Glutamatergic neuron (in vitro differentiated cells): ENCODE measurements at regions not wholly inside any gene's neighbourhood (a gene's known extent, or its start where the extent isn't known, plus 50 kb on each side); places are given as distances from the start of the nearest gene placed in this dataset.
"Not testable (repeated sequence)": the region's sequence is repeated elsewhere in the genome, so short reads cannot be mapped to it uniquely, and the experiment has no call there.

ENCODE experiments used
- DNase-seq: peaks from one replicate; pipeline ENCODE4 v3.0.0; 2022
- H3K27ac Mint-ChIP-seq: one replicate; pipeline ENCODE4 v1.8.0; 2020; ENCODE audit warnings: mild to moderate bottlenecking, mixed read lengths, inconsistent platforms; ENCODE audit not compliant: unreplicated experiment
- H3K27me3 Mint-ChIP-seq: one replicate; pipeline ENCODE4 v1.8.0; 2020; ENCODE audit warnings: mild to moderate bottlenecking, moderate library complexity, mixed read lengths, inconsistent platforms; ENCODE audit not compliant: unreplicated experiment
- H3K36me3 Mint-ChIP-seq: one replicate; pipeline ENCODE4 v1.8.0; 2020; ENCODE audit warnings: mild to moderate bottlenecking, mixed read lengths, inconsistent platforms; ENCODE audit not compliant: unreplicated experiment
- H3K4me1 Mint-ChIP-seq: one replicate; pipeline ENCODE4 v1.8.0; 2020; ENCODE audit warnings: mild to moderate bottlenecking, low read depth, mixed read lengths, inconsistent platforms; ENCODE audit not compliant: unreplicated experiment
- H3K4me3 Mint-ChIP-seq: one replicate; pipeline ENCODE4 v1.8.0; 2020; ENCODE audit warnings: mild to moderate bottlenecking, mixed read lengths, inconsistent platforms; ENCODE audit not compliant: unreplicated experiment
- H3K9me3 Mint-ChIP-seq: one replicate; pipeline ENCODE4 v1.8.0; 2020; ENCODE audit warnings: mild to moderate bottlenecking, moderate library complexity, mixed read lengths, inconsistent platforms; ENCODE audit not compliant: unreplicated experiment

GRCh38 chr2:87454421-87454820 lies 293.5 kb upstream of the PLGLB2 start:
- not testable (repeated sequence) for H3K4me1 Mint-ChIP-seq, H3K4me3 Mint-ChIP-seq, H3K9me3 Mint-ChIP-seq, H3K27me3 Mint-ChIP-seq, H3K27ac Mint-ChIP-seq, DNase-seq, H3K36me3 Mint-ChIP-seq

DNA sequence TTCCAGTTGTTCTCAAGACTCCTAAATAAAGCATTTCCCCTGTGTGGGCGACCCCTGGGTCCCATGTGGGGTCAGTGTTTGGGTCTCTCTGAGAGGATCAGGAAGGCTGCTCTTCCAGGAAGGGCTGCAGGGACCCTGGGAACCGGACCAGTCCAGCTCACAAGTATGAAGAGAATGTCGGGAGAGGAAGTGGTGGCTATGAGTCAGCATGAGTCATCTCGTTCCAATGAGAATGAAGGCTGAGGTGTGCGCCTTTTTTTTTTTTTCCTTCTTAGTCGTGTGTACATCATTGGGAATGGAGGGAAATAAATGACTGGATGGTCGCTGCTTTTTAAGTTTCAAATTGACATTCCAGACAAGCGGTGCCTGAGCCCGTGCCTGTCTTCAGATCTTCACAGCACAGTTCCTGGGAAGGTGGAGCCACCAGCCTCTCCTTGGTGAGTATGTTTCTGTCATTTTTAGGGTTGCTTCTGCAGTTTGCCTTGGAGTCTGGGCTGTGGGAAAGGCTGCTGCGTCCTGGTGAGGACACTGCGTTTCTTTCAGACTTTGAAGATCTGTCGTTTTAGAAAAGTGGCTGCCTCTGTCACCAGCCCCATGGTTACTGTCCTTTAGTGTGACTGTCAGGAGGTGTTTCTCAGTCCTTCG lies 292.6 kb upstream of the PLGLB2 start:
- H3K36me3 Mint-ChIP-seq, DNase-seq, H3K27ac Mint-ChIP-seq, H3K4me3 Mint-ChIP-seq, H3K4me1 Mint-ChIP-seq, H3K9me3 Mint-ChIP-seq, H3K27me3 Mint-ChIP-seq: not testable (repeated sequence)

DNA sequence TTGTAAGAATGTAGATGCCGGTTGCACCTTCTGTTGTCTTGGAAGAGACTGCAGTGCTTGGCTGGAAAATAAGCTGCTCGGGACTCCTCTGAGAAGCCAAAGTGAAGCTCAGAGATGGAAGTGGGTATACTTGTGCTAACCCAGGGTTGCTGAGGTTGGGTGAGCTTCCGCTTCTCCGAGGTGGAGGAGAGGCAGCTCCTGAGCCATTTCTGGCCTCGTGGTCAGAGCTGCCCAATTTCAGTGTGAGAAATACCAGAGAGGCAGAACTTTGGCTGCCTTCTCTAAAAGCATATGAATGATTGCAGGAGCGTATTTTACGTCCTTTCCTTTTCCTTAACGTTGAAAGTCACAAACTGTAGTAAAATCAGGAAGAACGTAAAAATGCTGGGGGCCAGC lies 292.0 kb upstream of the PLGLB2 start:
- H3K4me1 Mint-ChIP-seq, H3K4me3 Mint-ChIP-seq, H3K9me3 Mint-ChIP-seq, DNase-seq, H3K36me3 Mint-ChIP-seq, H3K27me3 Mint-ChIP-seq, H3K27ac Mint-ChIP-seq: not testable (repeated sequence)

GRCh38 chr2:87456477-87457128 lies 291.3 kb upstream of the PLGLB2 start:
- H3K36me3 Mint-ChIP-seq, H3K4me3 Mint-ChIP-seq, H3K27me3 Mint-ChIP-seq, H3K27ac Mint-ChIP-seq, H3K9me3 Mint-ChIP-seq, H3K4me1 Mint-ChIP-seq, DNase-seq: not testable (repeated sequence)

- H3K4me3 Mint-ChIP-seq, H3K9me3 Mint-ChIP-seq, H3K27me3 Mint-ChIP-seq, H3K27ac Mint-ChIP-seq, H3K4me1 Mint-ChIP-seq, H3K36me3 Mint-ChIP-seq, DNase-seq: not testable (repeated sequence)
Measured at GRCh38 chr2:87457129-87457499, 290.8 kb upstream of the PLGLB2 start.

DNA sequence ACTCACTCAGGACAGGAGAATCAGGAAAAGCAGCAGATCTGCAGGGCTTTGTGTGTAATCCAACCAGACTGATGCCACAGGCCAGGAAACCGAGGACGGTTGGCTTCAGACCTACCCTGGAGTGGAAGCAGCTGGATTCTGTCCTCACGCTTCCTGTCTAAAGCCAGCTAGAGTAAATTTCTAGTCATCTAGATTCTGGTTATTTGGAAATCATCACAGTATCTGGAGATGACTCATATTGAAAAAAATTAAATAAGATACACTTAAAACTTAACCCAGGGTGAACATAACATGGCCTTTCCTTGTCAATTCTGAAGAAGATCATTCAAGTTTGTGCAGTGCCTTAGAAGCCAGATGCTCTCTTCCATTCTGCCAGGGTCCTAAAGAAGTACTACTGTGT lies 288.9 kb upstream of the PLGLB2 start:
- H3K4me3 Mint-ChIP-seq, H3K27ac Mint-ChIP-seq, DNase-seq, H3K9me3 Mint-ChIP-seq, H3K4me1 Mint-ChIP-seq, H3K27me3 Mint-ChIP-seq, H3K36me3 Mint-ChIP-seq: not testable (repeated sequence)

DNA sequence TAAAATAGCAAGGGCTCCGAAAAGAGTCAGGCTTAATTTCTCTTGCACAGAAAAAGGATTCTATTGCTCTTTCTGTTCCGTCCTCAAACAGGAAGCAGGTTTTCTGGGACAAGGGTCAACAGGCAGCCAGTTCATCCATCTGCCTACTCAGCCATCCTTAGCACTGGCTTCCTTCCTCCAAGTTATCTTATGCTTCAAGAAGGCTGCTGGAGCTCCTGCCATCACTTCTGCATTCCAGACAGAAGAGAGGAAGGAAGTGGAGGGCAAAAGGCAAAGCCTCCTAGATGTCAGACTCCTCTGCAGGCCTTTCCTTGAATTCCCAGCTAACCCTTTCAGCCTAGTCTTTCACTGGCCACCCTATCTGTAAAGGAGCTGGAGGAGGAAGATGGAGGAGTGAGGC lies 287.8 kb upstream of the PLGLB2 start:
- not testable (repeated sequence) for H3K27me3 Mint-ChIP-seq, H3K36me3 Mint-ChIP-seq

GRCh38 chr2:87460662-87461061 lies 287.2 kb upstream of the PLGLB2 start:
- H3K36me3 Mint-ChIP-seq, H3K27ac Mint-ChIP-seq, H3K4me1 Mint-ChIP-seq, H3K4me3 Mint-ChIP-seq, DNase-seq, H3K27me3 Mint-ChIP-seq, H3K9me3 Mint-ChIP-seq: not testable (repeated sequence)

More for the DNA sequence above, 287.8 kb upstream of the PLGLB2 start:
- not testable (repeated sequence) for DNase-seq, H3K4me1 Mint-ChIP-seq, H3K4me3 Mint-ChIP-seq, H3K27ac Mint-ChIP-seq, H3K9me3 Mint-ChIP-seq

- H3K4me1 Mint-ChIP-seq, H3K4me3 Mint-ChIP-seq: not testable (repeated sequence)
Measured at GRCh38 chr2:87461671-87462070, 286.2 kb upstream of the PLGLB2 start.

DNA sequence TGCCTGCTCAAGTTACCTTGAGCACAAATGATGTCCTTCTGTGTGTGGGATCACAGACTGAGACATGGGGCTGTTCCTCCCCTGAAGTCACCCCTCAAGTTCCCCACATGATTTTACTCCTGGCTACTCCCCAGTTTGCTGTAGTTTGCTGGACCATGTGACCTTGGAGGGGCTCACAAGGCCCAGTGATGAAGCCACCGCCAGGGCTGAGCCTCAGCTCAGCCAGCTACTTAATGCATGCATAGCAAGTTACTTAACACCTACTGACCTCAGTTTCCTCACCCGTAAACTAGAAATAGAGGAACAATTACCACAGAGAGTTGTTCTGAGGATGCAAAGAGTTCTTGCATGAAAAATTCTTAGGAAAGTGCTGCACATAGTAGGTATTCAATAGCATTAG lies 283.7 kb upstream of the PLGLB2 start:
- not testable (repeated sequence) for H3K27me3 Mint-ChIP-seq, DNase-seq, H3K27ac Mint-ChIP-seq, H3K9me3 Mint-ChIP-seq, H3K36me3 Mint-ChIP-seq, H3K4me3 Mint-ChIP-seq, H3K4me1 Mint-ChIP-seq

More at GRCh38 chr2:87461671-87462070, 286.2 kb upstream of the PLGLB2 start:
- not testable (repeated sequence) for H3K9me3 Mint-ChIP-seq, H3K36me3 Mint-ChIP-seq, H3K27me3 Mint-ChIP-seq, DNase-seq, H3K27ac Mint-ChIP-seq

DNA sequence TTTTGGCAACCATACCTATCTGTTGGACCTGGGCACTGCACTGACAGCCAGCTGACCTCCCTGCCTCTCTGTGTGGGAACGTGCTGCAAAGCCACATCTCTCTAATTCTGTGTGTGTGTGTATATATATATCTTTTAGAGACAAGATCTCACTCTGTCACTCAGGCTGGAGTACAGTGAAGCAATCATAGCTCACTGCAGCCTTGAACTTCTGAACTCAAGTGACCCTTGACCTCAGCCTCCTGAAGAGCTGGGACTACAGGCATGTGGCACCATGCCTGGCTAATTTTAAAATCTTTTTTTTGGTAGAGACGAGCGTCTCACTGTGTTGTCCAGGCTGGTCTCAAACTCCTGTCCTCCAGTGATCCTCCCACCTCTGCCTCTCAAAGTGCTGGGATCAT lies 282.2 kb upstream of the PLGLB2 start:
- not testable (repeated sequence) for H3K4me1 Mint-ChIP-seq, H3K36me3 Mint-ChIP-seq, H3K27me3 Mint-ChIP-seq, H3K4me3 Mint-ChIP-seq, DNase-seq, H3K9me3 Mint-ChIP-seq, H3K27ac Mint-ChIP-seq

DNA sequence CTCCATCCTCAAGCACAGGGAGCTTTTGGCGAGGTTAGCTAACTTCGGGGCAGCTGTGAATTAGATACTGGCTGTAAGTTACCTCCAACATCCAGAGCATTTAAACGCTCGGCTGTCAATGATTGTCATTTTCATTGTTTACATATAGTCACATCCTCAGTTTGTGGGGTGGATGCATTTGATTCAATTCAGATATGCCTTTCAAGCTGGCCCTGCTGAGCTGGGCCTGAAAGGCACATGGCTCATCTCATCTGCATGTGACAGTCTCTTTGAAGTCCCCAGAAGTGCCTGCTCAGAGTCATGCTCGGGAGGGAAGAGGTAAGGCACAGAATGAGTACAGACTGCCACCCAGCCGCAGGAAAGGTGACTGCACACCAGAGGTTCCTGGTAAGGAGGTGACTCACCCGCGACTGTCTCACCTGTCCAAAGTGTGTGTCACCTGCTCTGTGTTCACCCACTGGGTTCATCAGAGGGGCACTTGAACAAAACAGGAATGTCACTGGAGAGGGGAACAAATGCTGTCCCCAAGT lies 281.2 kb upstream of the PLGLB2 start:
- H3K4me1 Mint-ChIP-seq, H3K27me3 Mint-ChIP-seq, H3K4me3 Mint-ChIP-seq, H3K9me3 Mint-ChIP-seq, DNase-seq, H3K27ac Mint-ChIP-seq, H3K36me3 Mint-ChIP-seq: not testable (repeated sequence)
